Neural cell (in vitro differentiated cells): ENCODE measurements at regions not wholly inside any gene's neighbourhood (a gene's known extent, or its start where the extent isn't known, plus 50 kb on each side); places are given as distances from the start of the nearest gene placed in this dataset.

Source experiments
- TAF1 ChIP-seq: IDR thresholded peaks from 2 replicates; pipeline ENCODE4 v1.6.1; 2012; ENCODE audit warnings: low read depth
- TF ChIP-seq, protein P1 (sequence below): fragments of 450-650 bp; IDR thresholded peaks from 2 replicates; pipeline ENCODE4 v1.5.1; 2014; ENCODE audit warnings: antibody characterized with exemption, mild to moderate bottlenecking, moderate library complexity; ENCODE audit not compliant: poor library complexity, severe bottlenecking
- TF ChIP-seq, protein P2 (sequence below): IDR thresholded peaks from 2 replicates; pipeline ENCODE4 v1.6.1; 2012; ENCODE audit warnings: borderline replicate concordance

DNA sequence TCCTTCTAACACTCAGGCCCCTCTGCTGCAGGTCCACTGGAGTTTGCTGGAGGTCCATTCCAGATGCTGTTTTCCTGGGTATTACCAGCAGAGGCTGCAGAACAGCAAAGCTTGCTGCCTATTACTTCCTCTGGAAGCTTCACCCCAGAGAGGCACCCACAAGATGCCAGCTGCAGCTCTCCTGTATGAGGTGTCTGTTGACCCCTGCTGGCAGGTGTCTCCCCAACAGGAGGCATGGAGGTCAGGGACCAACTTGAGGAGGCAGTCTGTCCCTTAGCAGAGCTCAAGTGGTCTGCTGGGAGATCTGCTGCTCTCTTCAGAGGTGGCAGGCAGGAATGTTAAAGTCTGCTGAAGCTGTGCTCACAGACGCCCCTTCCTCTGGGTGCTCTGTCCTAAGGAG lies 204.8 kb downstream of the FCRL5 start:
- TF ChIP-seq, protein P1, sequence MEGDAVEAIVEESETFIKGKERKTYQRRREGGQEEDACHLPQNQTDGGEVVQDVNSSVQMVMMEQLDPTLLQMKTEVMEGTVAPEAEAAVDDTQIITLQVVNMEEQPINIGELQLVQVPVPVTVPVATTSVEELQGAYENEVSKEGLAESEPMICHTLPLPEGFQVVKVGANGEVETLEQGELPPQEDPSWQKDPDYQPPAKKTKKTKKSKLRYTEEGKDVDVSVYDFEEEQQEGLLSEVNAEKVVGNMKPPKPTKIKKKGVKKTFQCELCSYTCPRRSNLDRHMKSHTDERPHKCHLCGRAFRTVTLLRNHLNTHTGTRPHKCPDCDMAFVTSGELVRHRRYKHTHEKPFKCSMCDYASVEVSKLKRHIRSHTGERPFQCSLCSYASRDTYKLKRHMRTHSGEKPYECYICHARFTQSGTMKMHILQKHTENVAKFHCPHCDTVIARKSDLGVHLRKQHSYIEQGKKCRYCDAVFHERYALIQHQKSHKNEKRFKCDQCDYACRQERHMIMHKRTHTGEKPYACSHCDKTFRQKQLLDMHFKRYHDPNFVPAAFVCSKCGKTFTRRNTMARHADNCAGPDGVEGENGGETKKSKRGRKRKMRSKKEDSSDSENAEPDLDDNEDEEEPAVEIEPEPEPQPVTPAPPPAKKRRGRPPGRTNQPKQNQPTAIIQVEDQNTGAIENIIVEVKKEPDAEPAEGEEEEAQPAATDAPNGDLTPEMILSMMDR, result no peak
- TF ChIP-seq, protein P2, sequence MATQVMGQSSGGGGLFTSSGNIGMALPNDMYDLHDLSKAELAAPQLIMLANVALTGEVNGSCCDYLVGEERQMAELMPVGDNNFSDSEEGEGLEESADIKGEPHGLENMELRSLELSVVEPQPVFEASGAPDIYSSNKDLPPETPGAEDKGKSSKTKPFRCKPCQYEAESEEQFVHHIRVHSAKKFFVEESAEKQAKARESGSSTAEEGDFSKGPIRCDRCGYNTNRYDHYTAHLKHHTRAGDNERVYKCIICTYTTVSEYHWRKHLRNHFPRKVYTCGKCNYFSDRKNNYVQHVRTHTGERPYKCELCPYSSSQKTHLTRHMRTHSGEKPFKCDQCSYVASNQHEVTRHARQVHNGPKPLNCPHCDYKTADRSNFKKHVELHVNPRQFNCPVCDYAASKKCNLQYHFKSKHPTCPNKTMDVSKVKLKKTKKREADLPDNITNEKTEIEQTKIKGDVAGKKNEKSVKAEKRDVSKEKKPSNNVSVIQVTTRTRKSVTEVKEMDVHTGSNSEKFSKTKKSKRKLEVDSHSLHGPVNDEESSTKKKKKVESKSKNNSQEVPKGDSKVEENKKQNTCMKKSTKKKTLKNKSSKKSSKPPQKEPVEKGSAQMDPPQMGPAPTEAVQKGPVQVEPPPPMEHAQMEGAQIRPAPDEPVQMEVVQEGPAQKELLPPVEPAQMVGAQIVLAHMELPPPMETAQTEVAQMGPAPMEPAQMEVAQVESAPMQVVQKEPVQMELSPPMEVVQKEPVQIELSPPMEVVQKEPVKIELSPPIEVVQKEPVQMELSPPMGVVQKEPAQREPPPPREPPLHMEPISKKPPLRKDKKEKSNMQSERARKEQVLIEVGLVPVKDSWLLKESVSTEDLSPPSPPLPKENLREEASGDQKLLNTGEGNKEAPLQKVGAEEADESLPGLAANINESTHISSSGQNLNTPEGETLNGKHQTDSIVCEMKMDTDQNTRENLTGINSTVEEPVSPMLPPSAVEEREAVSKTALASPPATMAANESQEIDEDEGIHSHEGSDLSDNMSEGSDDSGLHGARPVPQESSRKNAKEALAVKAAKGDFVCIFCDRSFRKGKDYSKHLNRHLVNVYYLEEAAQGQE, result no peak
- no peak for TF ChIP-seq TAF1
